K562 (cell line): ENCODE measurements at regions not wholly inside any gene's neighbourhood (a gene's known extent, or its start where the extent isn't known, plus 50 kb on each side); places are given as distances from the start of the nearest gene placed in this dataset.

Experiments used
- ELF1 ChIP-seq: fragments of 200-800 bp; sonication (Bioruptor generic); IDR thresholded peaks from 2 replicates; pipeline ENCODE4 v1.6.1; 2016; ENCODE audit warnings: missing genetic modification characterization, missing compliant biosample characterization
- EP300 ChIP-seq: IDR thresholded peaks from 2 replicates; pipeline ENCODE4 v1.6.1; 2012; ENCODE audit warnings: low read length, improper control_type of control experiment
- HDAC1 ChIP-seq, 2 experiments: fragments of 450-650 bp; IDR thresholded peaks; 2 replicates each; pipeline ENCODE4 v1.6.1; 2016 to 2017; ENCODE audit warnings: inconsistent platforms in 1 of 2, mild to moderate bottlenecking in 1 of 2, moderate library complexity in 1 of 2
- HDAC2 ChIP-seq: fragments of 450-650 bp; IDR thresholded peaks from 2 replicates; pipeline ENCODE4 v1.6.1; 2016; ENCODE audit warnings: mild to moderate bottlenecking
- KAT8 ChIP-seq: fragments of 450-650 bp; IDR thresholded peaks from 2 replicates; pipeline ENCODE4 v1.6.1; 2016; ENCODE audit warnings: low read depth, mild to moderate bottlenecking
- KDM1A ChIP-seq, 2 experiments: fragments of 450-650 bp; IDR thresholded peaks; 2 replicates each; pipeline ENCODE4 v1.6.1; 2016; ENCODE audit warnings: mild to moderate bottlenecking in 2 of 2
- MAFG ChIP-seq: fragments of 450-650 bp; conservative IDR thresholded peaks from 2 replicates; pipeline ENCODE4 v1.6.1; 2016; ENCODE audit warnings: missing genetic modification characterization, missing compliant biosample characterization
- SMARCA4 ChIP-seq: fragments of 450-650 bp; IDR thresholded peaks from 2 replicates; pipeline ENCODE4 v1.6.1; 2016
- TAF15 ChIP-seq: fragments of 200-400 bp; formaldehyde crosslinking; IDR thresholded peaks from 2 replicates; pipeline ENCODE4 v1.6.1; 2017; ENCODE audit warnings: mild to moderate bottlenecking, low read depth, low read length, moderate library complexity
- TCF3 ChIP-seq: sonication (generic); formaldehyde crosslinking; IDR thresholded peaks from 2 replicates; pipeline ENCODE4 v1.4.0; 2020; ENCODE audit warnings: mild to moderate bottlenecking, missing genetic modification reagents
- TEAD4 ChIP-seq, 2 experiments: sonication (generic) in 1 of 2; formaldehyde crosslinking in 1 of 2; IDR thresholded peaks; 2 replicates each; pipeline versions ENCODE4 v1.6.1 to v1.8.0; 2012 to 2022; ENCODE audit warnings: borderline replicate concordance in 1 of 2, inconsistent platforms in 1 of 2, low read length in 1 of 2, mild to moderate bottlenecking in 1 of 2, missing genetic modification reagents in 1 of 2
- ZKSCAN3 ChIP-seq: fragments of 250-450 bp; sonication (Bioruptor Pico); IDR thresholded peaks from 2 replicates; pipeline ENCODE4 v1.4.0; 2020
- TF ChIP-seq, protein P1 (sequence below): fragments of 200-800 bp; sonication (Bioruptor generic); IDR thresholded peaks from 2 replicates; pipeline ENCODE4 v1.6.1; 2017; ENCODE audit warnings: missing genetic modification characterization, missing compliant biosample characterization
- TF ChIP-seq, protein P2 (sequence below), 2 experiments: fragments of 150-350 bp in 1 of 2; IDR thresholded peaks; 2 replicates each; pipeline ENCODE4 v1.6.1; 2012 to 2016; ENCODE audit warnings: low read depth in 2 of 2, low read length in 2 of 2, mild to moderate bottlenecking in 1 of 2, moderate library complexity in 1 of 2
- TF ChIP-seq, protein P3 (sequence below): IDR thresholded peaks from 2 replicates; pipeline ENCODE4 v1.6.1; 2011; ENCODE audit not compliant: insufficient read length; ENCODE audit errors: extremely low read depth
- TF ChIP-seq, protein P4 (sequence below), 2 experiments: fragments of 250-450 bp in 1 of 2; fragments of 450-650 bp in 1 of 2; sonication (Bioruptor Pico) in 1 of 2; IDR thresholded peaks; 2 replicates each; pipeline versions ENCODE4 v1.6.1 to v1.8.0; 2016 to 2021; ENCODE audit warnings: mild to moderate bottlenecking in 2 of 2, moderate library complexity in 2 of 2, missing compliant biosample characterization in 1 of 2, missing genetic modification characterization in 1 of 2
- TF ChIP-seq, protein P5 (sequence below), 3 experiments: fragments of 200-800 bp in 1 of 3; fragments of 250-450 bp in 1 of 3; fragments of 450-650 bp in 1 of 3; sonication (Bioruptor Pico) in 1 of 3; sonication (Bioruptor generic) in 1 of 3; formaldehyde crosslinking in 1 of 3; IDR thresholded peaks; 2 replicates each; pipeline versions ENCODE4 v1.6.1 to v1.8.0; 2016 to 2022; ENCODE audit warnings: mild to moderate bottlenecking in 2 of 3, missing genetic modification characterization in 2 of 3, missing compliant biosample characterization in 1 of 3, moderate library complexity in 1 of 3

DNA sequence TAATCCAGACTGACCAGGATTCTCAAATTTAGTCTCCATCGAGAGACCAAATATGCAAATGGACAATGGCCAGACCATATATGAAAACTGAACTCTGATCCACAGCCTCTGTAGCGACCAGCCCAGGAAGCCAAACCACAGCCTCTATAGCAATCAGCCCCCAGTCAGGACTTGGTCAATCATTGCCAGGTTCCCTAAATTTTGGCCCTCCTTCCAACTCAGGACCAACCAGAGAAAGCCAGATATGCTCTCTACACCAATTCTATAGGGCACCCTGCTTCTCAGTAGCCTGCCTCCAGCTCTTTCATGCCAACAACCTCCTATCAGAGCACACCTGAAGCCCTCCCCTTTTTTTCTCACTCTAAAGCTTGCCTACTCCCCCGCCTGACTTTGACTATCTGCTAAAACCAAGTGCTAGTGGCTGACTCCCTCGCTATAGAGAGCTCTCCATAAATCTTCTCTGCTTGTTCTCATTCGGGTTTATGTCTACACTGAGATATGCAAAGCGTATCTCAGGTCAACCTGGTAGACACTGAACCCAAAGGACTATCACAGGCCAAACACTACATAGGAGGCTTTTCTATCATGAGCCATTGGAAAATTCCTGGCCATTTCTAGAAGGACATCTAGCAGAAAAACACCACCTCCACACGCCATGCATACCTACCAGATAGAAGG, 110.5 kb upstream of the FUT8 start (continued):
- TF ChIP-seq, protein P1, sequence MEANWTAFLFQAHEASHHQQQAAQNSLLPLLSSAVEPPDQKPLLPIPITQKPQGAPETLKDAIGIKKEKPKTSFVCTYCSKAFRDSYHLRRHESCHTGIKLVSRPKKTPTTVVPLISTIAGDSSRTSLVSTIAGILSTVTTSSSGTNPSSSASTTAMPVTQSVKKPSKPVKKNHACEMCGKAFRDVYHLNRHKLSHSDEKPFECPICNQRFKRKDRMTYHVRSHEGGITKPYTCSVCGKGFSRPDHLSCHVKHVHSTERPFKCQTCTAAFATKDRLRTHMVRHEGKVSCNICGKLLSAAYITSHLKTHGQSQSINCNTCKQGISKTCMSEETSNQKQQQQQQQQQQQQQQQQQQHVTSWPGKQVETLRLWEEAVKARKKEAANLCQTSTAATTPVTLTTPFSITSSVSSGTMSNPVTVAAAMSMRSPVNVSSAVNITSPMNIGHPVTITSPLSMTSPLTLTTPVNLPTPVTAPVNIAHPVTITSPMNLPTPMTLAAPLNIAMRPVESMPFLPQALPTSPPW: peak; percentile 86
- TF ChIP-seq TEAD4 (IDR thresholded peaks at IDR 0.05; ENCODE audit: low read length) (peak; percentile 87), TEAD4 (CRISPR knock-in tag; IDR thresholded peaks at IDR 0.05; ENCODE audit: borderline replicate concordance) (no peak), HDAC1 (IDR thresholded peaks at IDR 0.05) (0 out of 4 replicates have a peak, but pooled peaks of 1 of the 2 experiments have one; percentile 51), ZKSCAN3 (CRISPR knock-in tag) (no peak), KDM1A (IDR thresholded peaks at IDR 0.05) (peak; percentile 88 to 90), TAF15 (no peak), TCF3 (CRISPR knock-in tag) (peak; percentile 85), ELF1 (tag) (no peak), KAT8 (no peak), EP300 (peak; percentile 65; the same call in 1 of the 2 replicates), HDAC2 (peak; percentile 80), SMARCA4 (peak; percentile 88), MAFG (tag) (no peak)
- TF ChIP-seq, protein P2, sequence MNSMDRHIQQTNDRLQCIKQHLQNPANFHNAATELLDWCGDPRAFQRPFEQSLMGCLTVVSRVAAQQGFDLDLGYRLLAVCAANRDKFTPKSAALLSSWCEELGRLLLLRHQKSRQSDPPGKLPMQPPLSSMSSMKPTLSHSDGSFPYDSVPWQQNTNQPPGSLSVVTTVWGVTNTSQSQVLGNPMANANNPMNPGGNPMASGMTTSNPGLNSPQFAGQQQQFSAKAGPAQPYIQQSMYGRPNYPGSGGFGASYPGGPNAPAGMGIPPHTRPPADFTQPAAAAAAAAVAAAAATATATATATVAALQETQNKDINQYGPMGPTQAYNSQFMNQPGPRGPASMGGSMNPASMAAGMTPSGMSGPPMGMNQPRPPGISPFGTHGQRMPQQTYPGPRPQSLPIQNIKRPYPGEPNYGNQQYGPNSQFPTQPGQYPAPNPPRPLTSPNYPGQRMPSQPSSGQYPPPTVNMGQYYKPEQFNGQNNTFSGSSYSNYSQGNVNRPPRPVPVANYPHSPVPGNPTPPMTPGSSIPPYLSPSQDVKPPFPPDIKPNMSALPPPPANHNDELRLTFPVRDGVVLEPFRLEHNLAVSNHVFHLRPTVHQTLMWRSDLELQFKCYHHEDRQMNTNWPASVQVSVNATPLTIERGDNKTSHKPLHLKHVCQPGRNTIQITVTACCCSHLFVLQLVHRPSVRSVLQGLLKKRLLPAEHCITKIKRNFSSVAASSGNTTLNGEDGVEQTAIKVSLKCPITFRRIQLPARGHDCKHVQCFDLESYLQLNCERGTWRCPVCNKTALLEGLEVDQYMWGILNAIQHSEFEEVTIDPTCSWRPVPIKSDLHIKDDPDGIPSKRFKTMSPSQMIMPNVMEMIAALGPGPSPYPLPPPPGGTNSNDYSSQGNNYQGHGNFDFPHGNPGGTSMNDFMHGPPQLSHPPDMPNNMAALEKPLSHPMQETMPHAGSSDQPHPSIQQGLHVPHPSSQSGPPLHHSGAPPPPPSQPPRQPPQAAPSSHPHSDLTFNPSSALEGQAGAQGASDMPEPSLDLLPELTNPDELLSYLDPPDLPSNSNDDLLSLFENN (IDR thresholded peaks at IDR 0.05; ENCODE audit: low read depth in 2 of 2, low read length in 2 of 2): peak in 1 of 2 experiments; percentile 69; a peak in 1 of 4 replicates
- TF ChIP-seq, protein P3, sequence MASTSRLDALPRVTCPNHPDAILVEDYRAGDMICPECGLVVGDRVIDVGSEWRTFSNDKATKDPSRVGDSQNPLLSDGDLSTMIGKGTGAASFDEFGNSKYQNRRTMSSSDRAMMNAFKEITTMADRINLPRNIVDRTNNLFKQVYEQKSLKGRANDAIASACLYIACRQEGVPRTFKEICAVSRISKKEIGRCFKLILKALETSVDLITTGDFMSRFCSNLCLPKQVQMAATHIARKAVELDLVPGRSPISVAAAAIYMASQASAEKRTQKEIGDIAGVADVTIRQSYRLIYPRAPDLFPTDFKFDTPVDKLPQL: no peak
- TF ChIP-seq, protein P4, sequence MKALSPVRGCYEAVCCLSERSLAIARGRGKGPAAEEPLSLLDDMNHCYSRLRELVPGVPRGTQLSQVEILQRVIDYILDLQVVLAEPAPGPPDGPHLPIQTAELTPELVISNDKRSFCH (CRISPR knock-in tag; IDR thresholded peaks at IDR 0.05): no peak
- TF ChIP-seq, protein P4 (tag; IDR thresholded peaks at IDR 0.05): 0 out of 2 replicates have a peak, but pooled peaks have one; percentile 44
- TF ChIP-seq, protein P5, sequence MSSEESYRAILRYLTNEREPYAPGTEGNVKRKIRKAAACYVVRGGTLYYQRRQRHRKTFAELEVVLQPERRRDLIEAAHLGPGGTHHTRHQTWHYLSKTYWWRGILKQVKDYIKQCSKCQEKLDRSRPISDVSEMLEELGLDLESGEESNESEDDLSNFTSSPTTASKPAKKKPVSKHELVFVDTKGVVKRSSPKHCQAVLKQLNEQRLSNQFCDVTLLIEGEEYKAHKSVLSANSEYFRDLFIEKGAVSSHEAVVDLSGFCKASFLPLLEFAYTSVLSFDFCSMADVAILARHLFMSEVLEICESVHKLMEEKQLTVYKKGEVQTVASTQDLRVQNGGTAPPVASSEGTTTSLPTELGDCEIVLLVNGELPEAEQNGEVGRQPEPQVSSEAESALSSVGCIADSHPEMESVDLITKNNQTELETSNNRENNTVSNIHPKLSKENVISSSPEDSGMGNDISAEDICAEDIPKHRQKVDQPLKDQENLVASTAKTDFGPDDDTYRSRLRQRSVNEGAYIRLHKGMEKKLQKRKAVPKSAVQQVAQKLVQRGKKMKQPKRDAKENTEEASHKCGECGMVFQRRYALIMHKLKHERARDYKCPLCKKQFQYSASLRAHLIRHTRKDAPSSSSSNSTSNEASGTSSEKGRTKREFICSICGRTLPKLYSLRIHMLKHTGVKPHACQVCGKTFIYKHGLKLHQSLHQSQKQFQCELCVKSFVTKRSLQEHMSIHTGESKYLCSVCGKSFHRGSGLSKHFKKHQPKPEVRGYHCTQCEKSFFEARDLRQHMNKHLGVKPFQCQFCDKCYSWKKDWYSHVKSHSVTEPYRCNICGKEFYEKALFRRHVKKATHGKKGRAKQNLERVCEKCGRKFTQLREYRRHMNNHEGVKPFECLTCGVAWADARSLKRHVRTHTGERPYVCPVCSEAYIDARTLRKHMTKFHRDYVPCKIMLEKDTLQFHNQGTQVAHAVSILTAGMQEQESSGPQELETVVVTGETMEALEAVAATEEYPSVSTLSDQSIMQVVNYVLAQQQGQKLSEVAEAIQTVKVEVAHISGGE (CRISPR knock-in tag; IDR thresholded peaks at IDR 0.05): 0 out of 6 replicates have a peak, but pooled peaks of 1 of the 3 experiments have one; percentile 19
